Activated T-helper 1 cell treated with anti-CD3 and anti-CD28 coated beads, Interleukin-12 subunit alpha, Interleukin-12 subunit beta, Interleukin-2, Interleukin-4 antibody, amounts not matched to agents 30 ng/mL and 10 ng/mL and 1 ng/mL, durations not matched to agents 14 hours and 24 hours and 36 hours (primary cell): ENCODE measurements at regions not wholly inside any gene's neighbourhood (a gene's known extent, or its start where the extent isn't known, plus 50 kb on each side); places are given as distances from the start of the nearest gene placed in this dataset.

Experiments
- DNase-seq: peaks from one replicate; pipeline ENCODE4 v3.0.0; 2021; ENCODE audit warnings: low spot score
- H3K27ac Mint-ChIP-seq: one replicate; pipeline ENCODE4 v1.8.0; 2021; ENCODE audit warnings: mild to moderate bottlenecking, mixed read lengths
- H3K27me3 Mint-ChIP-seq: one replicate; pipeline ENCODE4 v1.8.0; 2022; ENCODE audit warnings: mild to moderate bottlenecking, moderate library complexity, mixed read lengths; ENCODE audit not compliant: insufficient read depth
- H3K36me3 Mint-ChIP-seq: one replicate; pipeline ENCODE4 v1.8.0; 2021; ENCODE audit warnings: low read depth, mixed read lengths
- H3K4me1 Mint-ChIP-seq: one replicate; pipeline ENCODE4 v1.8.0; 2021; ENCODE audit warnings: low read depth, mixed read lengths
- H3K4me3 Mint-ChIP-seq: one replicate; pipeline ENCODE4 v1.8.0; 2021; ENCODE audit warnings: mild to moderate bottlenecking, moderate library complexity, mixed read lengths
- H3K9me3 Mint-ChIP-seq: one replicate; pipeline ENCODE4 v1.8.0; 2021; ENCODE audit warnings: mixed read lengths
- intact Hi-C: fragments of 100-400 bp; cut with micrococcal nuclease; formaldehyde crosslinking; loops from one replicate; pipeline ENCODE4 v1.15.1; 2024

GRCh38 chr1:96372881-96373280 is 348.7 kb upstream of the PTBP2 start:
- Mint-ChIP-seq H3K27ac (no peak overlapping the region), H3K4me3 (no peak overlapping the region), H3K36me3 (no peaks in the 10 kb centered on the region), H3K4me1 (no peaks in the 10 kb centered on the region), H3K27me3 (no peaks in the 10 kb centered on the region), H3K9me3 (no peaks in the 10 kb centered on the region)
- intact Hi-C loops: no loop called here
- DNase-seq: no peak

- intact Hi-C loops: no loop called here
- Mint-ChIP-seq H3K9me3 (no peaks in the 10 kb centered on the region), H3K4me3 (no peak overlapping the region), H3K27ac (no peak overlapping the region), H3K36me3 (no peaks in the 10 kb centered on the region), H3K27me3 (no peaks in the 10 kb centered on the region), H3K4me1 (no peaks in the 10 kb centered on the region)
- DNase-seq: no peak
Measured at GRCh38 chr1:96374076-96374762, 347.4 kb upstream of the PTBP2 start.

GRCh38 chr1:96376846-96377245 is 344.7 kb upstream of the PTBP2 start:
- no peak for DNase-seq
- Mint-ChIP-seq H3K36me3 (no peaks in the 10 kb centered on the region), H3K4me1 (no peaks in the 10 kb centered on the region), H3K27me3 (no peaks in the 10 kb centered on the region), H3K4me3 (no peak overlapping the region), H3K27ac (no peak overlapping the region), H3K9me3 (no peaks in the 10 kb centered on the region)
- intact Hi-C loops: no loop called here

GRCh38 chr1:96384611-96385010 is 337.0 kb upstream of the PTBP2 start:
- intact Hi-C loops: no loop called here
- Mint-ChIP-seq H3K27me3 (no peaks in the 10 kb centered on the region), H3K27ac (no peak overlapping the region), H3K9me3 (peaks cover 5% of the 10 kb centered on the region), H3K4me1 (no peaks in the 10 kb centered on the region), H3K36me3 (no peaks in the 10 kb centered on the region), H3K4me3 (no peak overlapping the region)
- no peak for DNase-seq

- Mint-ChIP-seq H3K4me1 (no peaks in the 10 kb centered on the region), H3K9me3 (no peaks in the 10 kb centered on the region), H3K4me3 (no peak overlapping the region), H3K27ac (no peak overlapping the region), H3K27me3 (no peaks in the 10 kb centered on the region), H3K36me3 (no peaks in the 10 kb centered on the region)
- DNase-seq: no peak
- intact Hi-C loops: no loop called here
Measured at GRCh38 chr1:96387785-96388184, 333.8 kb upstream of the PTBP2 start.

- no peaks in the 10 kb centered on the region for H3K4me1 Mint-ChIP-seq
- no peak for DNase-seq
- intact Hi-C loops: no loop called here
- H3K27ac Mint-ChIP-seq: no peak overlapping the region
- H3K4me3 Mint-ChIP-seq: no peak overlapping the region
- no peaks in the 10 kb centered on the region for H3K36me3 Mint-ChIP-seq
- H3K27me3 Mint-ChIP-seq: no peaks in the 10 kb centered on the region
- H3K9me3 Mint-ChIP-seq: no peaks in the 10 kb centered on the region
Measured at GRCh38 chr1:96388421-96389310, 332.9 kb upstream of the PTBP2 start.

GRCh38 chr1:96400089-96400488 is 321.5 kb upstream of the PTBP2 start:
- no peaks in the 10 kb centered on the region for H3K9me3 Mint-ChIP-seq
- H3K4me1 Mint-ChIP-seq: no peaks in the 10 kb centered on the region
- intact Hi-C loops: no loop called here
- H3K36me3 Mint-ChIP-seq: no peaks in the 10 kb centered on the region
- no peaks in the 10 kb centered on the region for H3K27me3 Mint-ChIP-seq
- no peak overlapping the region for H3K4me3 Mint-ChIP-seq
- H3K27ac Mint-ChIP-seq: no peak overlapping the region
- no peak for DNase-seq

GRCh38 chr1:96409087-96409486 is 312.5 kb upstream of the PTBP2 start:
- intact Hi-C loops: no loop called here
- no peaks in the 10 kb centered on the region for H3K27me3 Mint-ChIP-seq
- peaks cover 4% of the 10 kb centered on the region for H3K9me3 Mint-ChIP-seq
- no peaks in the 10 kb centered on the region for H3K4me1 Mint-ChIP-seq
- DNase-seq: no peak
- H3K27ac Mint-ChIP-seq: no peak overlapping the region
- H3K4me3 Mint-ChIP-seq: no peak overlapping the region
- no peaks in the 10 kb centered on the region for H3K36me3 Mint-ChIP-seq

GRCh38 chr1:96409689-96410088 is 311.9 kb upstream of the PTBP2 start:
- H3K27ac Mint-ChIP-seq: no peak overlapping the region
- intact Hi-C loops: no loop called here
- DNase-seq: no peak
- peaks cover 4% of the 10 kb centered on the region for H3K9me3 Mint-ChIP-seq
- H3K27me3 Mint-ChIP-seq: no peaks in the 10 kb centered on the region
- H3K4me1 Mint-ChIP-seq: no peaks in the 10 kb centered on the region
- no peak overlapping the region for H3K4me3 Mint-ChIP-seq
- no peaks in the 10 kb centered on the region for H3K36me3 Mint-ChIP-seq

GRCh38 chr1:96411006-96411405 is 310.6 kb upstream of the PTBP2 start:
- intact Hi-C loops: no loop called here
- Mint-ChIP-seq H3K36me3 (no peaks in the 10 kb centered on the region), H3K9me3 (peaks cover 4% of the 10 kb centered on the region), H3K4me1 (no peaks in the 10 kb centered on the region), H3K27ac (no peak overlapping the region), H3K27me3 (no peaks in the 10 kb centered on the region), H3K4me3 (no peak overlapping the region)
- DNase-seq: no peak

- Mint-ChIP-seq H3K27me3 (no peaks in the 10 kb centered on the region), H3K9me3 (peaks cover 4% of the 10 kb centered on the region), H3K4me1 (no peaks in the 10 kb centered on the region), H3K4me3 (no peak overlapping the region), H3K36me3 (no peaks in the 10 kb centered on the region), H3K27ac (no peak overlapping the region)
- no peak for DNase-seq
- intact Hi-C loops: no loop called here
Measured at GRCh38 chr1:96414598-96414997, 307.0 kb upstream of the PTBP2 start.

- H3K27me3 Mint-ChIP-seq: no peaks in the 10 kb centered on the region
- no peaks in the 10 kb centered on the region for H3K36me3 Mint-ChIP-seq
- intact Hi-C loops: no loop called here
- no peak overlapping the region for H3K27ac Mint-ChIP-seq
- no peak for DNase-seq
- no peaks in the 10 kb centered on the region for H3K4me1 Mint-ChIP-seq
- H3K9me3 Mint-ChIP-seq: peaks cover 4% of the 10 kb centered on the region
- H3K4me3 Mint-ChIP-seq: no peak overlapping the region
Measured at GRCh38 chr1:96416111-96416595, 305.4 kb upstream of the PTBP2 start.

- no peak for DNase-seq
- Mint-ChIP-seq H3K27me3 (no peaks in the 10 kb centered on the region), H3K4me1 (no peaks in the 10 kb centered on the region), H3K36me3 (no peaks in the 10 kb centered on the region), H3K27ac (no peak overlapping the region), H3K4me3 (no peak overlapping the region), H3K9me3 (peaks cover 4% of the 10 kb centered on the region)
- intact Hi-C loops: no loop called here
Measured at GRCh38 chr1:96416701-96417444, 304.7 kb upstream of the PTBP2 start.
